Mucosa of descending colon (tissue), 3 donors: ENCODE measurements at regions not wholly inside any gene's neighbourhood (a gene's known extent, or its start where the extent isn't known, plus 50 kb on each side); places are given as distances from the start of the nearest gene placed in this dataset.

Experiments
- ATAC-seq: fragments of 200-7000 bp; cut with Tn5 transposase; one replicate; pipeline ENCODE4 v1.9.1; 2020; ENCODE audit warnings: mild to moderate bottlenecking, moderate library complexity
- DNase-seq, 3 donors: peaks; one replicate each; pipeline ENCODE4 v3.0.0-alpha.2; 2020
- H3K36me3 ChIP-seq: fragments of 200-600 bp; one replicate; pipeline ENCODE4 v1.8.0; 2021; ENCODE audit warnings: low read depth, mild to moderate bottlenecking
- H3K4me1 ChIP-seq: fragments of 200-600 bp; one replicate; pipeline ENCODE4 v1.8.0; 2021; ENCODE audit warnings: low read depth, mild to moderate bottlenecking
- H3K4me3 ChIP-seq: fragments of 200-600 bp; one replicate; pipeline ENCODE4 v1.8.0; 2021; ENCODE audit warnings: mild to moderate bottlenecking
- H3K9me3 ChIP-seq: fragments of 200-600 bp; one replicate; pipeline ENCODE4 v1.8.0; 2021; ENCODE audit warnings: mild to moderate bottlenecking
- CTCF ChIP-seq: fragments of 200-600 bp; IDR thresholded peaks from one replicate; pipeline ENCODE4 v1.8.0; 2022; ENCODE audit warnings: antibody characterized with exemption, mild to moderate bottlenecking
- intact Hi-C, 2 donors: fragments of 100-400 bp; cut with DNase I in 1 of 2; cut with micrococcal nuclease in 1 of 2; formaldehyde crosslinking; loops; one replicate each; pipeline versions ENCODE4 v1.11.0 to v1.11.1; 2022; cut with DNase I, micrococcal nuclease
- donor health status: DM: no; HTN: no; CAD: no; lungs with moderate emphysema.
- donor health status: DM: no; HTN: no; CAD: no.
- donor health status: DM: no; HTN: yes; CAD: no.

GRCh38 chr22:23377767-23378166, 197.5 kb downstream of the BCR start:
- no peak for TF ChIP-seq CTCF
- DNase-seq (no peak), ATAC-seq (no peak)
- intact Hi-C loops: loop anchor here in 1 of 2 donors (10.0 kb wide), 1 partner anchor 53 kb away; no protein-coding TSS in a partner anchor
- H3K36me3 ChIP-seq: no peaks in the 10 kb centered on the region
- H3K9me3 ChIP-seq: no peaks in the 10 kb centered on the region
- H3K4me3 ChIP-seq: no peak overlapping the region
- no peaks in the 10 kb centered on the region for H3K4me1 ChIP-seq

- H3K9me3 ChIP-seq: no peaks in the 10 kb centered on the region
- peak; percentile 92 for ATAC-seq
- no peaks in the 10 kb centered on the region for H3K4me1 ChIP-seq
- intact Hi-C loops: loop anchor here in 1 of 2 donors (10.0 kb wide), 1 partner anchor 51 kb away; no protein-coding TSS in a partner anchor
- H3K36me3 ChIP-seq: no peaks in the 10 kb centered on the region
- no peak overlapping the region for H3K4me3 ChIP-seq
- DNase-seq: peak; percentile 46 to 71 (median 69)
- TF ChIP-seq CTCF: peak; percentile 21
Observed at GRCh38 chr22:23376256-23376655, 195.9 kb downstream of the BCR start.

GRCh38 chr22:23375031-23375827, 194.9 kb downstream of the BCR start:
- Histone ChIP-seq H3K4me3 (no peak overlapping the region), H3K9me3 (no peaks in the 10 kb centered on the region), H3K4me1 (no peaks in the 10 kb centered on the region), H3K36me3 (no peaks in the 10 kb centered on the region)
- intact Hi-C loops: loop anchor here in 1 of 2 donors (10.0 kb wide), 1 partner anchor 50 kb away; no protein-coding TSS in a partner anchor
- DNase-seq (no peak), ATAC-seq (no peak)
- TF ChIP-seq CTCF: no peak

- Histone ChIP-seq H3K9me3 (no peaks in the 10 kb centered on the region), H3K36me3 (no peaks in the 10 kb centered on the region), H3K4me3 (no peak overlapping the region), H3K4me1 (no peaks in the 10 kb centered on the region)
- ATAC-seq (no peak), DNase-seq (no peak)
- no peak for TF ChIP-seq CTCF
- intact Hi-C loops: loop anchor here in 1 of 2 donors (10.0 kb wide), 1 partner anchor 49 kb away; no protein-coding TSS in a partner anchor
Observed at GRCh38 chr22:23373601-23374000, 193.3 kb downstream of the BCR start.

- H3K36me3 ChIP-seq: no peaks in the 10 kb centered on the region
- H3K9me3 ChIP-seq: no peaks in the 10 kb centered on the region
- no peak for TF ChIP-seq CTCF
- H3K4me1 ChIP-seq: no peaks in the 10 kb centered on the region
- H3K4me3 ChIP-seq: no peak overlapping the region
- intact Hi-C loops: loop anchor here in 1 of 2 donors (10.0 kb wide), 1 partner anchor 45 kb away; no protein-coding TSS in a partner anchor
- ATAC-seq (no peak), DNase-seq (no peak)
Observed at GRCh38 chr22:23370251-23370650, 189.9 kb downstream of the BCR start.
